Hematopoietic multipotent progenitor cell (in vitro differentiated cells): ENCODE measurements at regions not wholly inside any gene's neighbourhood (a gene's known extent, or its start where the extent isn't known, plus 50 kb on each side); places are given as distances from the start of the nearest gene placed in this dataset.
"Not testable (repeated sequence)": the region's sequence is repeated elsewhere in the genome, so short reads cannot be mapped to it uniquely, and the experiment has no call there.

Source experiments
- DNase-seq, 3 donors: peaks; one replicate each; pipeline ENCODE4 v3.0.0-alpha.2; 2011 to 2015; ENCODE audit warnings: low read depth in 2 of 3, low spot score in 2 of 3

GRCh38 chr6:169974663-169975062 lies 223.2 kb downstream of the ERMARD start:
- no peak for DNase-seq

GRCh38 chr6:169973588-169974467 lies 222.4 kb downstream of the ERMARD start:
- not testable (repeated sequence) for DNase-seq

GRCh38 chr6:169972736-169973135 lies 221.3 kb downstream of the ERMARD start:
- DNase-seq = no peak

GRCh38 chr6:169972101-169972651 lies 220.8 kb downstream of the ERMARD start:
- no peak for DNase-seq

GRCh38 chr6:169971081-169971861 lies 219.8 kb downstream of the ERMARD start:
- DNase-seq = no peak

GRCh38 chr6:169970306-169970988 lies 219.0 kb downstream of the ERMARD start:
- DNase-seq = no peak

GRCh38 chr6:169969372-169970099 lies 218.1 kb downstream of the ERMARD start:
- no peak for DNase-seq

- no peak for DNase-seq
These were observed 217.3 kb downstream of the ERMARD start for GRCh38 chr6:169968541-169969270.

GRCh38 chr6:169967687-169968086 lies 216.3 kb downstream of the ERMARD start:
- DNase-seq = no peak

- DNase-seq = no peak
These were observed 215.1 kb downstream of the ERMARD start for GRCh38 chr6:169966312-169967181.

- DNase-seq = no peak
These were observed 214.4 kb downstream of the ERMARD start for GRCh38 chr6:169965657-169966311.

- no peak for DNase-seq
These were observed 213.8 kb downstream of the ERMARD start for GRCh38 chr6:169965239-169965638.

GRCh38 chr6:169964486-169965180 lies 213.2 kb downstream of the ERMARD start:
- no peak for DNase-seq

- no peak for DNase-seq
These were observed 212.3 kb downstream of the ERMARD start for GRCh38 chr6:169963581-169964297.

GRCh38 chr6:169962604-169963469 lies 211.4 kb downstream of the ERMARD start:
- DNase-seq = no peak
